ENCODE measurements at regions not wholly inside any gene's neighbourhood (a gene's known extent, or its start where the extent isn't known, plus 50 kb on each side); places are given as distances from the start of the nearest gene placed in this dataset.

- TF ChIP-seq CTCF (conservative IDR thresholded peaks at IDR 0.05; ENCODE audit: low read depth in 2 of 2) (no peak), CREB1 (CRISPR knock-in tag; IDR thresholded peaks at IDR 0.05; ENCODE audit: low read depth) (no peak), POLR2AphosphoS5 (IDR thresholded peaks at IDR 0.05; ENCODE audit: low read depth) (no peak), EZH2phosphoT487 (IDR thresholded peaks at IDR 0.05; ENCODE audit: unreplicated experiment) (no peak), EZH2 (IDR thresholded peaks at IDR 0.05; ENCODE audit: low read depth, unreplicated experiment) (no peak)
These were observed 365.8 kb downstream of the HAPSTR1 start for GRCh38 chr16:9457215-9457614.
